IMR-90 (cell line): ENCODE measurements at regions not wholly inside any gene's neighbourhood (a gene's known extent, or its start where the extent isn't known, plus 50 kb on each side); places are given as distances from the start of the nearest gene placed in this dataset.
A peak's percentile ranks its signal among the peaks of the same experiment; 100 is the strongest.

Source experiments
- ATAC-seq: fragments of 200-7000 bp; cut with Tn5 transposase; 2 replicates; pipeline ENCODE4 v1.9.1; 2020; ENCODE audit warnings: low read depth, mild to moderate bottlenecking, moderate library complexity
- BruUV-seq: library from RNA; stranded (reverse); fragments of 400-500 nt; replicated peaks from 2 replicates; lab custom pipeline; 2021; lab: Mats Ljungman, UMichigan
- CTCF ChIA-PET: fragments of 300-600 bp; formaldehyde crosslinking; extraction: SDS; loops from one replicate; lab custom pipeline; 2021; ENCODE audit warnings: antibody characterized with exemption; lab: Yijun Ruan, JAX
- POLR2A ChIA-PET: fragments of 300-600 bp; sonication (Branson Sonifier 250); formaldehyde crosslinking; loops from one replicate; lab custom pipeline; 2022; ENCODE audit warnings: antibody characterized with exemption; ENCODE audit not compliant: unreplicated experiment; lab: Charles Lee
- DNase-seq: peaks from one replicate; pipeline ENCODE4 v3.0.0; 2013
- H2AFZ ChIP-seq: replicated peaks from 2 replicates; pipeline ENCODE3; 2013; ENCODE audit warnings: low read length, mild to moderate bottlenecking; ENCODE audit not compliant: poor library complexity
- H2AK5ac ChIP-seq: 2 replicates; pipeline ENCODE4 v1.6.1; 2013; ENCODE audit warnings: low read depth, low read length, inconsistent platforms
- H2AK9ac ChIP-seq: replicated peaks from 2 replicates; pipeline ENCODE3; 2013; ENCODE audit warnings: mild to moderate bottlenecking, low read depth, low read length, moderate library complexity; ENCODE audit not compliant: poor library complexity
- H2BK120ac ChIP-seq: 2 replicates; pipeline ENCODE4 v1.6.1; 2013; ENCODE audit warnings: low read depth, low read length, inconsistent platforms
- H2BK15ac ChIP-seq: 3 replicates; pipeline ENCODE4 v1.6.1; 2013; ENCODE audit warnings: low read depth, low read length, inconsistent platforms
- H2BK20ac ChIP-seq: 2 replicates; pipeline ENCODE4 v1.6.1; 2013; ENCODE audit warnings: low read depth, mild to moderate bottlenecking, inconsistent platforms, low read length, moderate library complexity
- H2BK5ac ChIP-seq: 2 replicates; pipeline ENCODE4 v1.6.1; 2013; ENCODE audit warnings: mild to moderate bottlenecking, low read depth, low read length, inconsistent platforms; ENCODE audit not compliant: poor library complexity, severe bottlenecking
- H3K14ac ChIP-seq: replicated peaks from 2 replicates; pipeline ENCODE4 v1.6.1; 2013; ENCODE audit warnings: low read depth, low read length, inconsistent platforms
- H3K18ac ChIP-seq: 2 replicates; pipeline ENCODE4 v1.6.1; 2013; ENCODE audit warnings: low read depth, low read length, control low read depth
- H3K23ac ChIP-seq: 2 replicates; pipeline ENCODE4 v1.6.1; 2013; ENCODE audit warnings: low read depth, low read length, inconsistent platforms
- H3K27ac ChIP-seq: 2 replicates; pipeline ENCODE4 v1.5.1; 2013; ENCODE audit warnings: mild to moderate bottlenecking, control low read depth, low read length; ENCODE audit not compliant: insufficient read depth
- H3K27me3 ChIP-seq: 2 replicates; pipeline ENCODE4 v1.6.1; 2013; ENCODE audit warnings: low read length; ENCODE audit not compliant: control insufficient read depth, insufficient read depth
- H3K36me3 ChIP-seq: 2 replicates; pipeline ENCODE4 v1.6.1; 2013; ENCODE audit warnings: low read length, mixed read lengths; ENCODE audit not compliant: control insufficient read depth, insufficient read depth
- H3K4ac ChIP-seq: 2 replicates; pipeline ENCODE4 v1.6.1; 2013; ENCODE audit warnings: low read depth, low read length, inconsistent platforms
- H3K4me1 ChIP-seq: 2 replicates; pipeline ENCODE4 v1.6.1; 2013; ENCODE audit warnings: low read length, mixed read lengths; ENCODE audit not compliant: control insufficient read depth, insufficient read depth
- H3K4me2 ChIP-seq: 2 replicates; pipeline ENCODE4 v1.6.1; 2013; ENCODE audit warnings: low read depth, mild to moderate bottlenecking, control low read depth, low read length, moderate library complexity
- H3K4me3 ChIP-seq: 2 replicates; pipeline ENCODE4 v1.5.1; 2013; ENCODE audit warnings: low read depth, mild to moderate bottlenecking, control low read depth, low read length, moderate library complexity; ENCODE audit not compliant: insufficient read depth
- H3K56ac ChIP-seq: 2 replicates; pipeline ENCODE4 v1.6.1; 2013; ENCODE audit warnings: low read length, inconsistent platforms; ENCODE audit not compliant: insufficient read depth; ENCODE audit errors: extremely low read depth
- H3K79me1 ChIP-seq, 2 experiments: 2 replicates each; pipeline ENCODE4 v1.6.1; 2013; ENCODE audit warnings: low read length in 2 of 2, inconsistent platforms in 1 of 2, low read depth in 1 of 2
- H3K9ac ChIP-seq: 2 replicates; pipeline ENCODE4 v1.6.1; 2013; ENCODE audit warnings: low read depth, low read length, control low read depth
- H3K9me1 ChIP-seq: 2 replicates; pipeline ENCODE4 v1.6.1; 2013; ENCODE audit warnings: low read length, inconsistent platforms; ENCODE audit not compliant: insufficient read depth
- H3K9me3 ChIP-seq: 2 replicates; pipeline ENCODE4 v1.6.1; 2013; ENCODE audit warnings: low read length; ENCODE audit not compliant: control insufficient read depth, insufficient read depth
- H4K20me1 ChIP-seq: 2 replicates; pipeline ENCODE4 v1.6.1; 2013; ENCODE audit warnings: low read length, inconsistent platforms; ENCODE audit not compliant: insufficient read depth
- H4K5ac ChIP-seq: 2 replicates; pipeline ENCODE4 v1.6.1; 2013; ENCODE audit warnings: mild to moderate bottlenecking, low read depth, low read length, control low read depth
- H4K8ac ChIP-seq, 2 experiments: 2 replicates each; pipeline ENCODE4 v1.6.1; 2013; ENCODE audit warnings: low read depth in 2 of 2, low read length in 2 of 2, control low read depth in 1 of 2, inconsistent platforms in 1 of 2
- H4K91ac ChIP-seq: 2 replicates; pipeline ENCODE4 v1.6.1; 2013; ENCODE audit warnings: low read depth, low read length, inconsistent platforms; ENCODE audit not compliant: insufficient read depth
- CEBPB ChIP-seq: IDR thresholded peaks from 2 replicates; pipeline ENCODE4 v1.6.1; 2012; ENCODE audit warnings: low read depth, low read length, improper control_type of control experiment
- CTCF ChIP-seq: conservative IDR thresholded peaks from 2 replicates; pipeline ENCODE4 v1.5.1; 2012; ENCODE audit warnings: mild to moderate bottlenecking, low read depth, low read length, improper control_type of control experiment
- FOS ChIP-seq: fragments of 150-350 bp; IDR thresholded peaks from 2 replicates; pipeline ENCODE4 v1.6.1; 2016; ENCODE audit warnings: low read depth, low read length
- RAD21 ChIP-seq: IDR thresholded peaks from 2 replicates; pipeline ENCODE4 v1.6.1; 2012; ENCODE audit warnings: low read length, improper control_type of control experiment
- RFX5 ChIP-seq: IDR thresholded peaks from 2 replicates; pipeline ENCODE4 v1.8.0; 2012; ENCODE audit warnings: low read depth, mild to moderate bottlenecking, low read length, moderate library complexity
- WGBS, 2 experiments: methylation state at CpG; one replicate each; pipeline versions ENCODE4 v1.1.5 to v1.1.7; 2013; ENCODE audit warnings: missing lambda C conversion rate in 2 of 2; ENCODE audit not compliant: insufficient read length in 1 of 2; ENCODE audit errors: extremely low coverage in 2 of 2; 5-methylcytosine and 5-hydroxymethylcytosine counted together
- dilution Hi-C: fragments of 300-500 bp; cut with HindIII; formaldehyde crosslinking; loops from one replicate; pipeline ENCODE4 v1.14.3; 2018; ENCODE audit warnings: low sequenced_read_pairs; ENCODE audit not compliant: unreplicated experiment
- in situ Hi-C: fragments of 300-500 bp; cut with MboI; formaldehyde crosslinking; loops from 3 replicates; pipeline ENCODE4 v1.14.3; 2019; ENCODE audit warnings: low sequenced_read_pairs, inconsistent platforms, mixed read lengths
- intact Hi-C: fragments of 100-400 bp; cut with micrococcal nuclease; formaldehyde crosslinking; loops from 2 replicates; pipeline ENCODE4 v1.10.0; 2022

- WGBS, 2 experiments: no CpG with 5 or more reads among the region's 3 CpGs
- Histone ChIP-seq H3K27me3 (peaks cover 51% of the 10 kb centered on the region), H3K79me1 (no peaks in the 10 kb centered on the region), H3K36me3 (no peaks in the 10 kb centered on the region), H4K20me1 (no peaks in the 10 kb centered on the region), H3K18ac (no peak overlapping the region), H2BK5ac (no peak overlapping the region), H4K5ac (no peak overlapping the region), H2AK9ac (no peak overlapping the region), H3K4ac (no peak overlapping the region), H2AK5ac (no peak overlapping the region), H3K9ac (no peak overlapping the region), H3K4me3 (no peak overlapping the region), H3K14ac (no peak overlapping the region), H4K91ac (no peak overlapping the region), H3K4me1 (no peaks in the 10 kb centered on the region), H3K56ac (no peak overlapping the region), H2AFZ (peak overlapping the region; percentile 33), H2BK20ac (no peak overlapping the region), H2BK120ac (no peak overlapping the region), H3K27ac (no peak overlapping the region), H3K9me3 (no peaks in the 10 kb centered on the region), H3K23ac (no peak overlapping the region), H3K9me1 (no peaks in the 10 kb centered on the region), H3K4me2 (no peak overlapping the region), H4K8ac (no peak overlapping the region), H2BK15ac (no peak overlapping the region)
- in situ Hi-C loops (no loop called here), dilution Hi-C loops (no loop called here), intact Hi-C loops (no loop called here)
- no peak for TF ChIP-seq RAD21
- TF ChIP-seq CTCF: no peak
- no peak for TF ChIP-seq CEBPB
- TF ChIP-seq FOS: no peak
- no peak for TF ChIP-seq RFX5
- CTCF ChIA-PET: no interaction called here
- POLR2A ChIA-PET: no interaction called here
- DNase-seq: no peak
- BruUV-seq: no TSS peak
- ATAC-seq: no peak
These were observed 197.0 kb upstream of the ZMIZ1 start for GRCh38 chr10:78871796-78872195.
